Right lobe of liver (tissue), 6 donors: ENCODE measurements at regions not wholly inside any gene's neighbourhood (a gene's known extent, or its start where the extent isn't known, plus 50 kb on each side); places are given as distances from the start of the nearest gene placed in this dataset.

Source experiments
- ATAC-seq, 4 donors: fragments of 200-7000 bp; cut with Tn5 transposase; one replicate each; pipeline ENCODE4 v1.9.1; 2020; ENCODE audit warnings: mild to moderate bottlenecking in 4 of 4, moderate library complexity in 4 of 4
- DNase-seq, 3 donors: peaks; one replicate each; pipeline ENCODE4 v3.0.0-alpha.2; 2020
- H3K27ac ChIP-seq, 3 donors: fragments of 200-600 bp; one replicate each; pipeline ENCODE4 v1.8.0; 2022
- H3K27me3 ChIP-seq, 2 donors: fragments of 200-600 bp; one replicate each; pipeline ENCODE4 v1.8.0; 2022
- H3K36me3 ChIP-seq, 4 donors: fragments of 200-600 bp; sonication (generic) in 1 of 4; one replicate each; pipeline versions ENCODE4 v1.5.1 to v1.8.0; 2017 to 2022; ENCODE audit warnings: control low read depth in 1 of 4
- H3K4me1 ChIP-seq, 4 donors: fragments of 200-600 bp; sonication (generic) in 1 of 4; one replicate each; pipeline versions ENCODE4 v1.5.1 to v1.8.0; 2017 to 2022; ENCODE audit warnings: control low read depth in 1 of 4
- H3K4me3 ChIP-seq, 3 donors: fragments of 200-600 bp; one replicate each; pipeline ENCODE4 v1.8.0; 2022
- H3K9me3 ChIP-seq, 4 donors: fragments of 200-600 bp; sonication (generic) in 1 of 4; one replicate each; pipeline versions ENCODE4 v1.5.1 to v1.8.0; 2017 to 2022; ENCODE audit warnings: control low read depth in 1 of 4
- POLR2A ChIP-seq: fragments of 450-650 bp; IDR thresholded peaks from one replicate; pipeline ENCODE4 v1.6.1; 2017; ENCODE audit warnings: antibody characterized with exemption, mild to moderate bottlenecking
- WGBS: methylation state at CpG from one replicate; pipeline ENCODE4 v1.1.6; 2018; ENCODE audit warnings: low coverage, low lambda C conversion rate; ENCODE audit not compliant: insufficient coverage; ENCODE audit errors: missing lambda C conversion rate; 5-methylcytosine and 5-hydroxymethylcytosine counted together
- intact Hi-C, 2 donors: fragments of 100-400 bp; cut with DNase I; formaldehyde crosslinking; loops; one replicate each; pipeline versions ENCODE4 v1.11.2 to v1.14.1; 2022
- TF ChIP-seq, protein P1 (sequence below), 4 donors: fragments of 200-600 bp in 3 of 4; fragments of 450-650 bp in 1 of 4; IDR thresholded peaks; one replicate each; pipeline versions ENCODE4 v1.5.1 to v1.8.0; 2016 to 2022; ENCODE audit warnings: antibody characterized with exemption in 4 of 4, mild to moderate bottlenecking in 2 of 4
- donor health status: DM: no; HTN: yes; CAD: no.
- donor health status: DM: no; HTN: no; CAD: no.
- donor health status: DM: no; HTN: no; CAD: no.
- donor health status: DM: no; HTN: yes; CAD: no.
- donor health status: DM: no; HTN: yes; CAD: no.

DNA sequence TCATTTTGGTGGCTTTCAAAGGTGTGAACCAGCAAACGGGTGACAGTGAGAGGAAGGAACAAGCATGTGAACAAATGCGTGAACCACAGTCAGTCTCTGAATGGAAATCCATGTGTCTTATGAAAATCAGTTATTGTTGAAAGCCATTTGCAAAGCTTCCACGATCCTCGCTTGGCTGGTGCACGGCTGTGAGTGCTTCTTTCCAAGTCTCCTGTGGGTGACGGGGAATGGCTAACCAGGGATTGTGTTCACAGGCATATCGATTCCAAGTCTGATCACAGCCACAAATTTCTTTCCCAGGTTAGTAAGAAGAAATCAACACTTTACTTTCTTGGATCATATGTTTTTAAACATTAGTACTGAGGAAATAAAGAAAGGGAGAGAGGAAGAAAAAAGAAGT is 556.9 kb upstream of the RBFOX1 start:
- Histone ChIP-seq H3K27me3 (no peaks in the 10 kb centered on the region), H3K9me3 (no peaks in the 10 kb centered on the region), H3K4me1 (no peaks in the 10 kb centered on the region), H3K36me3 (no peaks in the 10 kb centered on the region), H3K27ac (no peak overlapping the region), H3K4me3 (no peak overlapping the region)
- no peak for ATAC-seq
- 74% methylated on average over 7 of the region's 7 CpGs for WGBS
- TF ChIP-seq POLR2A = no peak
- TF ChIP-seq, protein P1, sequence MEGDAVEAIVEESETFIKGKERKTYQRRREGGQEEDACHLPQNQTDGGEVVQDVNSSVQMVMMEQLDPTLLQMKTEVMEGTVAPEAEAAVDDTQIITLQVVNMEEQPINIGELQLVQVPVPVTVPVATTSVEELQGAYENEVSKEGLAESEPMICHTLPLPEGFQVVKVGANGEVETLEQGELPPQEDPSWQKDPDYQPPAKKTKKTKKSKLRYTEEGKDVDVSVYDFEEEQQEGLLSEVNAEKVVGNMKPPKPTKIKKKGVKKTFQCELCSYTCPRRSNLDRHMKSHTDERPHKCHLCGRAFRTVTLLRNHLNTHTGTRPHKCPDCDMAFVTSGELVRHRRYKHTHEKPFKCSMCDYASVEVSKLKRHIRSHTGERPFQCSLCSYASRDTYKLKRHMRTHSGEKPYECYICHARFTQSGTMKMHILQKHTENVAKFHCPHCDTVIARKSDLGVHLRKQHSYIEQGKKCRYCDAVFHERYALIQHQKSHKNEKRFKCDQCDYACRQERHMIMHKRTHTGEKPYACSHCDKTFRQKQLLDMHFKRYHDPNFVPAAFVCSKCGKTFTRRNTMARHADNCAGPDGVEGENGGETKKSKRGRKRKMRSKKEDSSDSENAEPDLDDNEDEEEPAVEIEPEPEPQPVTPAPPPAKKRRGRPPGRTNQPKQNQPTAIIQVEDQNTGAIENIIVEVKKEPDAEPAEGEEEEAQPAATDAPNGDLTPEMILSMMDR (IDR thresholded peaks at IDR 0.05) = no peak
- no peak for DNase-seq
- intact Hi-C loops = no loop called here

DNA sequence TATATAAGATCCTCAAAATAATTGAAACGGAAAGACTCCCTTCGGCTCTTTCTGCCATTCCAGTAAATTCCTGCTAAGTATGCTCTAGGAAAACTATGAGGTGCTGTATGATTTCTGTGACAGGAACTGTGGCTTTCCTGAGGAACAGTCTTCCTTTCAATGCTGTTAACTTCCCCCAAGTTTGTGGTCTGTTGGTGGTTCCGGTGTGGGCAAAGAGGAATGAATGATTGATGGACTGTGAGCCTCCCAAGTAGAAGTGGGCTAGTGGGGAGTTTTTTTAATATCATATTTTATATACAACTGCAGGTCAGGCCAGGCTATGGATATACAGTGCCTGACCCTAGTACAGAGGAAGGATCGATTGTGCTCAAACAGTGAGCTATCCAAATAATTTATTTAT is 560.7 kb upstream of the RBFOX1 start:
- peaks cover 0 to 3% of the 10 kb centered on the region in 2 donors for H3K27me3 ChIP-seq
- WGBS = 55% methylated on average over 4 of the region's 4 CpGs
- intact Hi-C loops = no loop called here
- H3K36me3 ChIP-seq = no peaks in the 10 kb centered on the region
- no peaks in the 10 kb centered on the region for H3K9me3 ChIP-seq
- no peak for TF ChIP-seq POLR2A
- TF ChIP-seq, protein P1 (IDR thresholded peaks at IDR 0.05) = no peak
- H3K4me1 ChIP-seq = no peaks in the 10 kb centered on the region
- ATAC-seq = no peak
- H3K27ac ChIP-seq = no peak overlapping the region
- no peak overlapping the region for H3K4me3 ChIP-seq
- DNase-seq = no peak

DNA sequence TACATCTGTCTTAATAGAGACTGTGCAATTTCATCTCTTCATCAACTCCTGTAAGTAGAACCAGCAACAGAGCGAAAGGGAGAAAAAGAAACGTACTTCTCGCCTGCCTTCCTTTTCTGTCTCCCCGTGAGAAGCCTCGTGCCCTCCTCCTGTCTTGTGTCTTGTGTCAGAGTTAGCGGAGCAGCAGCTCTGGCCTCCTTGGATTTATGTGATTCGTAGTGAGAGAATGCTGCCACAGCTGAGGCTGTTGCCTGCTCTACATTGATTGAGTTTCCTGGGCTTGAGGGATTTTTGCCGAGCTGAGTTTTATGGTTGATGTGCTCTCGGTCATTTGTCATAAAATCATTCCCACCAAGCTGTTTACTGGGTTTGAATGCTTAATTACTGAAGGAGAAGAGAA is 579.1 kb upstream of the RBFOX1 start:
- Histone ChIP-seq H3K36me3 (no peaks in the 10 kb centered on the region), H3K27me3 (no peaks in the 10 kb centered on the region), H3K9me3 (no peaks in the 10 kb centered on the region), H3K27ac (no peak overlapping the region), H3K4me3 (no peak overlapping the region), H3K4me1 (no peaks in the 10 kb centered on the region)
- DNase-seq (no peak), ATAC-seq (no peak)
- intact Hi-C loops = no loop called here
- WGBS = 33% methylated on average over 9 of the region's 9 CpGs
- TF ChIP-seq, protein P1 (IDR thresholded peaks at IDR 0.05) = no peak

DNA sequence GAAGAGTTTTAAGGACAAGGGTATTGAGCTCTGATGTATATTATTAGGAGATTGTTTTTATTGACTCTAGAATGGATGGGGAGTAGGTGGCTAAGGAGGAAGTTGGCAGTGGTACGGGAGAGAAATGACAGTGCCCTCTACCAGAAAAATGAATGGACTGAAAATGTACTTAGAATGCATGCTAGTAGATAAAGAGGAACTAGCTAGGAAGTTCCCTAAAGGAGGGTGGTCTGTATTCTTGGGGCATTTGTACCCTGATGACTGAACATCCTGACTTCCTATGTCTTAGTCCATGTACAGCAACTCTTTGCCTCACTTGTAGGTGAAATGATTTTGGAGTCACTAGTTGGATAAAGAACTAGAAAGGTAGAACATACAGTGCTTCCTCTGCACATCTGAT is 581.5 kb upstream of the RBFOX1 start:
- no peaks in the 10 kb centered on the region for H3K36me3 ChIP-seq
- DNase-seq = no peak

More for the DNA sequence above, 581.5 kb upstream of the RBFOX1 start:
- TF ChIP-seq POLR2A = no peak
- TF ChIP-seq, protein P1 (IDR thresholded peaks at IDR 0.05) = no peak
- WGBS = 44% methylated on average over 1 of the region's 1 CpG
- intact Hi-C loops = no loop called here
- no peaks in the 10 kb centered on the region for H3K9me3 ChIP-seq
- H3K27ac ChIP-seq = no peak overlapping the region
- H3K4me1 ChIP-seq = no peaks in the 10 kb centered on the region
- peak in 1 of 4 donors; percentile 47 for ATAC-seq
- no peaks in the 10 kb centered on the region for H3K27me3 ChIP-seq
- H3K4me3 ChIP-seq = no peak overlapping the region
